Breast epithelium (tissue), 4 donors: ENCODE measurements at regions not wholly inside any gene's neighbourhood (a gene's known extent, or its start where the extent isn't known, plus 50 kb on each side); places are given as distances from the start of the nearest gene placed in this dataset.

Experiments used
- DNase-seq, 2 donors: peaks; one replicate each; pipeline ENCODE4 v3.0.0-alpha.2; 2019; ENCODE audit warnings: low spot score in 2 of 2
- H3K27ac ChIP-seq, 2 donors: fragments of 200-600 bp; sonication (generic) in 1 of 2; one replicate each; pipeline ENCODE4 v1.5.1; 2016 to 2019; ENCODE audit warnings: mild to moderate bottlenecking in 1 of 2
- H3K27me3 ChIP-seq, 2 donors: fragments of 200-600 bp; sonication (generic) in 1 of 2; one replicate each; pipeline versions ENCODE4 v1.5.1 to v1.6.0; 2017 to 2019; ENCODE audit warnings: control low read depth in 1 of 2, mild to moderate bottlenecking in 1 of 2
- H3K36me3 ChIP-seq: fragments of 200-600 bp; one replicate; pipeline ENCODE4 v1.5.1; 2019
- H3K4me1 ChIP-seq, 2 donors: fragments of 200-600 bp; sonication (generic); one replicate each; pipeline ENCODE4 v1.5.1; 2016 to 2019; ENCODE audit warnings: control low read depth in 1 of 2
- H3K4me3 ChIP-seq, 3 donors: fragments of 200-600 bp; sonication (generic); 1 replicate in 2 of 3; 2 replicates in 1 of 3; pipeline ENCODE4 v1.5.1; 2016 to 2019; ENCODE audit warnings: mild to moderate bottlenecking in 3 of 3, moderate library complexity in 2 of 3
- H3K9me3 ChIP-seq, 2 donors: fragments of 200-600 bp; sonication (generic) in 1 of 2; one replicate each; pipeline ENCODE4 v1.5.1; 2016 to 2019; ENCODE audit warnings: control low read depth in 1 of 2
- POLR2A ChIP-seq: fragments of 450-650 bp; IDR thresholded peaks from one replicate; pipeline ENCODE4 v1.6.1; 2016; ENCODE audit warnings: antibody characterized with exemption, mild to moderate bottlenecking, moderate library complexity
- POLR2AphosphoS5 ChIP-seq, 3 donors: sonication (generic); formaldehyde crosslinking; IDR thresholded peaks; one replicate each; pipeline ENCODE4 v1.6.1; 2017; ENCODE audit warnings: antibody characterized with exemption in 3 of 3
- intact Hi-C: fragments of 100-400 bp; cut with DNase I; formaldehyde crosslinking; loops from one replicate; pipeline ENCODE4 v1.15.1; 2023; ENCODE audit warnings: low total_unique reads
- TF ChIP-seq, protein P1 (sequence below), 3 donors: fragments of 450-650 bp; IDR thresholded peaks; one replicate each; pipeline ENCODE4 v1.5.1; 2016 to 2017; ENCODE audit warnings: antibody characterized with exemption in 3 of 3, mild to moderate bottlenecking in 3 of 3, moderate library complexity in 3 of 3

- TF ChIP-seq POLR2AphosphoS5 (IDR thresholded peaks at IDR 0.05) (no peak), POLR2A (no peak)
- TF ChIP-seq, protein P1, sequence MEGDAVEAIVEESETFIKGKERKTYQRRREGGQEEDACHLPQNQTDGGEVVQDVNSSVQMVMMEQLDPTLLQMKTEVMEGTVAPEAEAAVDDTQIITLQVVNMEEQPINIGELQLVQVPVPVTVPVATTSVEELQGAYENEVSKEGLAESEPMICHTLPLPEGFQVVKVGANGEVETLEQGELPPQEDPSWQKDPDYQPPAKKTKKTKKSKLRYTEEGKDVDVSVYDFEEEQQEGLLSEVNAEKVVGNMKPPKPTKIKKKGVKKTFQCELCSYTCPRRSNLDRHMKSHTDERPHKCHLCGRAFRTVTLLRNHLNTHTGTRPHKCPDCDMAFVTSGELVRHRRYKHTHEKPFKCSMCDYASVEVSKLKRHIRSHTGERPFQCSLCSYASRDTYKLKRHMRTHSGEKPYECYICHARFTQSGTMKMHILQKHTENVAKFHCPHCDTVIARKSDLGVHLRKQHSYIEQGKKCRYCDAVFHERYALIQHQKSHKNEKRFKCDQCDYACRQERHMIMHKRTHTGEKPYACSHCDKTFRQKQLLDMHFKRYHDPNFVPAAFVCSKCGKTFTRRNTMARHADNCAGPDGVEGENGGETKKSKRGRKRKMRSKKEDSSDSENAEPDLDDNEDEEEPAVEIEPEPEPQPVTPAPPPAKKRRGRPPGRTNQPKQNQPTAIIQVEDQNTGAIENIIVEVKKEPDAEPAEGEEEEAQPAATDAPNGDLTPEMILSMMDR (IDR thresholded peaks at IDR 0.05) = no peak
Measured at GRCh38 chr22:27492566-27493201, 308.9 kb downstream of the MN1 start.

GRCh38 chr22:27493796-27494195 is 307.8 kb downstream of the MN1 start:
- no peak for DNase-seq
- H3K4me1 ChIP-seq = no peaks in the 10 kb centered on the region
- intact Hi-C loops = no loop called here
- H3K27ac ChIP-seq = no peak overlapping the region
- H3K36me3 ChIP-seq = no peaks in the 10 kb centered on the region
- TF ChIP-seq POLR2A (no peak), POLR2AphosphoS5 (IDR thresholded peaks at IDR 0.05) (no peak)
- TF ChIP-seq, protein P1 (IDR thresholded peaks at IDR 0.05) = no peak
- H3K4me3 ChIP-seq = no peak overlapping the region
- no peaks in the 10 kb centered on the region for H3K27me3 ChIP-seq
- H3K9me3 ChIP-seq = peaks cover 6 to 10% of the 10 kb centered on the region in 2 donors

More at GRCh38 chr22:27492566-27493201, 308.9 kb downstream of the MN1 start:
- H3K36me3 ChIP-seq = no peaks in the 10 kb centered on the region
- H3K27ac ChIP-seq = no peak overlapping the region
- H3K27me3 ChIP-seq = no peaks in the 10 kb centered on the region
- H3K4me3 ChIP-seq = no peak overlapping the region
- no peaks in the 10 kb centered on the region for H3K4me1 ChIP-seq
- H3K9me3 ChIP-seq = peaks cover 6 to 10% of the 10 kb centered on the region in 2 donors
- intact Hi-C loops = no loop called here
- no peak for DNase-seq

GRCh38 chr22:27494785-27495184 is 306.8 kb downstream of the MN1 start:
- TF ChIP-seq, protein P1 (IDR thresholded peaks at IDR 0.05) = no peak
- no peak for TF ChIP-seq POLR2AphosphoS5 (IDR thresholded peaks at IDR 0.05)
- TF ChIP-seq POLR2A = no peak
- intact Hi-C loops = no loop called here
- H3K4me1 ChIP-seq = no peaks in the 10 kb centered on the region
- DNase-seq = no peak
- no peak overlapping the region for H3K4me3 ChIP-seq
- H3K27me3 ChIP-seq = no peaks in the 10 kb centered on the region
- no peak overlapping the region for H3K27ac ChIP-seq
- no peaks in the 10 kb centered on the region for H3K36me3 ChIP-seq
- H3K9me3 ChIP-seq = peaks cover 6 to 10% of the 10 kb centered on the region in 2 donors

DNA sequence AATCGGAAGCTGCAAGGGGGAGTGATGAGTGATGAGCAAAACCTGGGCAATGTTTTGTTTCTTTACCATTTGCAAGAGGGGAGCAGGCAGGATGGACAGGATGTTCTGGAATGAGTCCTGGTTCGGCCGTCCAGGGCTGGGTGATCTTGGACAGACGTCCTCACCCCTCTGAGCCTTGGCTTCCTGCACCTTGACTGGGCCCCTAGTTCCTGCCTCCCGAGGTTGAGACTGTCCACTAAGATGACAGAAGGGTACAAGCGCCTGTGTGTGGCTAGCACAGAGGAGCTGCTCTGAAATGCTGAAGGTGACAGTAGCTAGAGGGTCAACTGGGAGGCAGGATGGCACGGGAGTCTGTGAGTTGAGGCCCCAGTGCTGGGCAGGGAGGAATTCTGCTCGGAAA is 306.2 kb downstream of the MN1 start:
- intact Hi-C loops = no loop called here
- no peak for DNase-seq
- H3K27ac ChIP-seq = no peak overlapping the region
- H3K9me3 ChIP-seq = peaks cover 6 to 10% of the 10 kb centered on the region in 2 donors
- no peaks in the 10 kb centered on the region for H3K27me3 ChIP-seq
- no peak for TF ChIP-seq POLR2A
- TF ChIP-seq POLR2AphosphoS5 (IDR thresholded peaks at IDR 0.05) = no peak
- TF ChIP-seq, protein P1 (IDR thresholded peaks at IDR 0.05) = no peak
- no peaks in the 10 kb centered on the region for H3K4me1 ChIP-seq
- H3K4me3 ChIP-seq = no peak overlapping the region
- no peaks in the 10 kb centered on the region for H3K36me3 ChIP-seq

DNA sequence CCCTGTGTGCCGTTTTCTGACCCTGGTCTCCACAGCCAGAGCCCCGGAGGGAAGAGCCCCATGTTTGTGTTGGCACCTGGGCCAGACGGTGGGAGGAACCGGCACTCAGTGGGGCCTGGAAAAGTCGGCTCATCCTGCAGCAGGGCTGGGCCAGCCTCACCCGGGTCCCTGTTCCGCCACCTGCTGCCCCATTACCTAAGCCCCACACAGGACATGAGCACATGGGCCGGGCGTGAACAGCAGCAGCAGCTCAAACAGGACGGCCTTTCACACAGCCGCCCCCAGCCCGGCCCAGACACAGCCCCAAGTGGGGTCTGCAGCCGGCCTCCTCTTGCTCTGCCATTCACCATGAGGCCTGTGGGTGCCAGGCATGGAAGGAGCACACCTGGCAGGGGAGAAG is 302.4 kb downstream of the MN1 start:
- no peak overlapping the region for H3K4me3 ChIP-seq
- H3K27ac ChIP-seq = no peak overlapping the region
- H3K36me3 ChIP-seq = no peaks in the 10 kb centered on the region
- no peaks in the 10 kb centered on the region for H3K4me1 ChIP-seq
- TF ChIP-seq POLR2AphosphoS5 (IDR thresholded peaks at IDR 0.05) (no peak), POLR2A (no peak)
- TF ChIP-seq, protein P1 (IDR thresholded peaks at IDR 0.05) = no peak
- no peak for DNase-seq
- intact Hi-C loops = no loop called here
- H3K27me3 ChIP-seq = no peaks in the 10 kb centered on the region
- H3K9me3 ChIP-seq = no peaks in the 10 kb centered on the region
